HG02840 (cell line): ENCODE measurements at regions not wholly inside any gene's neighbourhood (a gene's known extent, or its start where the extent isn't known, plus 50 kb on each side); places are given as distances from the start of the nearest gene placed in this dataset.
"Not testable (repeated sequence)": the region's sequence is repeated elsewhere in the genome, so short reads cannot be mapped to it uniquely, and the experiment has no call there.

Experiments
- ATAC-seq: cut with Tn5 transposase; IDR thresholded peaks from one replicate; pipeline ENCODE4 v1.9.1; 2021; ENCODE audit warnings: mild to moderate bottlenecking, moderate library complexity, moderate number of reproducible peaks; ENCODE audit not compliant: unreplicated experiment, low FRiP score

- ATAC-seq, result no peak
Observed at GRCh38 chr5:125059255-125060002, 313.0 kb upstream of the ZNF608 start.

- no peak for ATAC-seq
Observed at GRCh38 chr5:125061726-125062125, 315.3 kb upstream of the ZNF608 start.

- ATAC-seq, result no peak
Observed at GRCh38 chr5:125064621-125065438, 318.4 kb upstream of the ZNF608 start.

- ATAC-seq, result no peak
Observed at GRCh38 chr5:125065741-125066140, 319.3 kb upstream of the ZNF608 start.

GRCh38 chr5:125070961-125071360, 324.5 kb upstream of the ZNF608 start:
- no peak for ATAC-seq

- ATAC-seq, result no peak
Observed at GRCh38 chr5:125073090-125073489, 326.7 kb upstream of the ZNF608 start.

GRCh38 chr5:125075567-125075966, 329.1 kb upstream of the ZNF608 start:
- ATAC-seq, result no peak

GRCh38 chr5:125079028-125079427, 332.6 kb upstream of the ZNF608 start:
- ATAC-seq, result not testable (repeated sequence)

GRCh38 chr5:125081101-125081500, 334.7 kb upstream of the ZNF608 start:
- no peak for ATAC-seq

GRCh38 chr5:125083981-125084380, 337.5 kb upstream of the ZNF608 start:
- no peak for ATAC-seq

GRCh38 chr5:125085797-125086505, 339.5 kb upstream of the ZNF608 start:
- ATAC-seq, result no peak

- no peak for ATAC-seq
Observed at GRCh38 chr5:125088522-125089105, 342.2 kb upstream of the ZNF608 start.

- not testable (repeated sequence) for ATAC-seq
Observed at GRCh38 chr5:125092138-125092537, 345.7 kb upstream of the ZNF608 start.

GRCh38 chr5:125093776-125094175, 347.3 kb upstream of the ZNF608 start:
- no peak for ATAC-seq

- no peak for ATAC-seq
Observed at GRCh38 chr5:125100342-125100741, 353.9 kb upstream of the ZNF608 start.

- no peak for ATAC-seq
Observed at GRCh38 chr5:125100951-125101350, 354.5 kb upstream of the ZNF608 start.

- no peak for ATAC-seq
Observed at GRCh38 chr5:125103459-125103858, 357.0 kb upstream of the ZNF608 start.

- no peak for ATAC-seq
Observed at GRCh38 chr5:125106271-125106670, 359.8 kb upstream of the ZNF608 start.

GRCh38 chr5:125106881-125107280, 360.4 kb upstream of the ZNF608 start:
- no peak for ATAC-seq

GRCh38 chr5:125109293-125109692, 362.9 kb upstream of the ZNF608 start:
- ATAC-seq, result no peak

GRCh38 chr5:125109816-125110215, 363.4 kb upstream of the ZNF608 start:
- no peak for ATAC-seq
